Liver (tissue), 8 donors: ENCODE measurements at regions not wholly inside any gene's neighbourhood (a gene's known extent, or its start where the extent isn't known, plus 50 kb on each side); places are given as distances from the start of the nearest gene placed in this dataset.

ENCODE experiments used
- DNase-seq: peaks from one replicate; pipeline ENCODE4 v3.0.0-alpha.2; 2017; ENCODE audit warnings: low spot score
- H3K27ac ChIP-seq, 2 donors: one replicate each; pipeline ENCODE4 v1.7.0; 2013; ENCODE audit warnings: inconsistent platforms in 2 of 2, low read length in 2 of 2, control low read depth in 1 of 2, low read depth in 1 of 2, mild to moderate bottlenecking in 1 of 2
- H3K27me3 ChIP-seq, 4 donors: one replicate each; pipeline versions ENCODE4 v1.6.1 to v1.7.0; 2013; ENCODE audit warnings: low read length in 3 of 4, inconsistent platforms in 1 of 4, mild to moderate bottlenecking in 1 of 4, moderate library complexity in 1 of 4; ENCODE audit not compliant: control insufficient read depth in 4 of 4, insufficient read depth in 4 of 4
- H3K36me3 ChIP-seq, 4 donors: one replicate each; pipeline versions ENCODE4 v1.6.1 to v1.7.0; 2013; ENCODE audit warnings: low read length in 3 of 4, mild to moderate bottlenecking in 3 of 4, low read depth in 1 of 4, moderate library complexity in 1 of 4; ENCODE audit not compliant: control insufficient read depth in 4 of 4, insufficient read depth in 3 of 4
- H3K4me1 ChIP-seq, 4 donors: one replicate each; pipeline versions ENCODE4 v1.6.1 to v1.7.0; 2013; ENCODE audit warnings: low read length in 3 of 4, mild to moderate bottlenecking in 3 of 4, moderate library complexity in 1 of 4; ENCODE audit not compliant: control insufficient read depth in 4 of 4, insufficient read depth in 4 of 4
- H3K4me3 ChIP-seq, 3 donors: one replicate each; pipeline versions ENCODE4 v1.6.1 to v1.7.0; 2013; ENCODE audit warnings: low read length in 3 of 3, control low read depth in 1 of 3, low read depth in 1 of 3, mild to moderate bottlenecking in 1 of 3
- H3K9ac ChIP-seq, 2 donors: one replicate each; pipeline ENCODE4 v1.7.0; 2013; ENCODE audit warnings: low read length in 2 of 2, mild to moderate bottlenecking in 2 of 2, moderate library complexity in 2 of 2, control low read depth in 1 of 2, low read depth in 1 of 2
- H3K9me3 ChIP-seq, 4 donors: one replicate each; pipeline versions ENCODE4 v1.6.1 to v1.7.0; 2013; ENCODE audit warnings: low read length in 3 of 4; ENCODE audit not compliant: control insufficient read depth in 4 of 4
- ATF3 ChIP-seq: IDR thresholded peaks from 2 replicates; pipeline ENCODE4 v1.6.1; 2016; ENCODE audit warnings: antibody characterized with exemption
- CTCF ChIP-seq: fragments of 150-350 bp; IDR thresholded peaks from 2 replicates; pipeline ENCODE4 v1.5.1; 2017; ENCODE audit warnings: improper control_type of control experiment, low read depth, low read length; ENCODE audit not compliant: missing input control
- EGR1 ChIP-seq, 2 donors: IDR thresholded peaks; 2 replicates each; pipeline ENCODE4 v1.6.1; 2016 to 2018; ENCODE audit warnings: antibody characterized with exemption in 2 of 2, low read depth in 2 of 2
- FOXA1 ChIP-seq: IDR thresholded peaks from 2 replicates; pipeline ENCODE4 v1.6.1; 2016; ENCODE audit warnings: antibody characterized with exemption
- FOXA2 ChIP-seq: IDR thresholded peaks from 2 replicates; pipeline ENCODE4 v1.6.1; 2016; ENCODE audit warnings: antibody characterized with exemption
- GABPA ChIP-seq, 2 donors: IDR thresholded peaks in 1 of 2; conservative IDR thresholded peaks in 1 of 2; 2 replicates each; pipeline ENCODE4 v1.6.1; 2016; ENCODE audit warnings: antibody characterized with exemption in 2 of 2, mild to moderate bottlenecking in 1 of 2, moderate library complexity in 1 of 2
- HNF4A ChIP-seq, 2 donors: conservative IDR thresholded peaks; 2 replicates each; pipeline ENCODE4 v1.6.1; 2016; ENCODE audit warnings: antibody characterized with exemption in 2 of 2, mild to moderate bottlenecking in 2 of 2
- HNF4G ChIP-seq: IDR thresholded peaks from 2 replicates; pipeline ENCODE4 v1.6.1; 2016; ENCODE audit warnings: antibody characterized with exemption
- JUND ChIP-seq, 2 donors: IDR thresholded peaks; 2 replicates each; pipeline ENCODE4 v1.6.1; 2016; ENCODE audit warnings: antibody characterized with exemption in 2 of 2
- MAX ChIP-seq: IDR thresholded peaks from 2 replicates; pipeline ENCODE4 v1.6.1; 2016; ENCODE audit warnings: antibody characterized with exemption
- NR2F2 ChIP-seq: IDR thresholded peaks from 2 replicates; pipeline ENCODE4 v1.6.1; 2016; ENCODE audit warnings: antibody characterized with exemption
- RAD21 ChIP-seq, 2 donors: IDR thresholded peaks; 2 replicates each; pipeline ENCODE4 v1.6.1; 2016; ENCODE audit warnings: antibody characterized with exemption in 2 of 2, mild to moderate bottlenecking in 2 of 2
- REST ChIP-seq: IDR thresholded peaks from 2 replicates; pipeline ENCODE4 v1.6.1; 2016; ENCODE audit warnings: antibody characterized with exemption, mild to moderate bottlenecking
- RXRA ChIP-seq, 2 donors: IDR thresholded peaks; 2 replicates each; pipeline ENCODE4 v1.6.1; 2017 to 2018; ENCODE audit warnings: antibody characterized with exemption in 2 of 2, mild to moderate bottlenecking in 1 of 2
- SP1 ChIP-seq: IDR thresholded peaks from 2 replicates; pipeline ENCODE4 v1.6.1; 2018; ENCODE audit warnings: antibody characterized with exemption, mild to moderate bottlenecking
- TAF1 ChIP-seq: conservative IDR thresholded peaks from 2 replicates; pipeline ENCODE4 v1.6.1; 2016; ENCODE audit warnings: antibody characterized with exemption, mild to moderate bottlenecking
- YY1 ChIP-seq: IDR thresholded peaks from 2 replicates; pipeline ENCODE4 v1.6.1; 2016; ENCODE audit warnings: antibody characterized with exemption, mild to moderate bottlenecking
- ZBTB33 ChIP-seq: IDR thresholded peaks from 2 replicates; pipeline ENCODE4 v1.6.1; 2016; ENCODE audit warnings: antibody characterized with exemption
- WGBS: extraction: QIAGEN DNeasy Blood & Tissue Kit; methylation state at CpG from one replicate; pipeline ENCODE4 v1.1.7; 2013; 5-methylcytosine and 5-hydroxymethylcytosine counted together
- donor health status: healthy.
- donor health status: healthy.
- donor health status: healthy.
- donor health status: healthy.
- donor health status: healthy.

- TF ChIP-seq ZBTB33, result no peak
- TF ChIP-seq NR2F2, result no peak
- TF ChIP-seq YY1, result no peak
- TF ChIP-seq RAD21 (IDR thresholded peaks at IDR 0.05), result no peak
- TF ChIP-seq HNF4A (conservative IDR thresholded peaks at IDR 0.05), result no peak
- no peak for TF ChIP-seq CTCF
- no peak for TF ChIP-seq REST
- no peak for TF ChIP-seq ATF3
- no peak for TF ChIP-seq MAX
- TF ChIP-seq HNF4G, result no peak
- TF ChIP-seq FOXA2, result no peak
- TF ChIP-seq JUND (IDR thresholded peaks at IDR 0.05), result no peak
- no peak for TF ChIP-seq RXRA (IDR thresholded peaks at IDR 0.05)
- TF ChIP-seq SP1, result no peak
- TF ChIP-seq EGR1 (IDR thresholded peaks at IDR 0.05; ENCODE audit: low read depth in 2 of 2), result no peak
- TF ChIP-seq FOXA1, result no peak
- no peak for TF ChIP-seq TAF1
- no peak for TF ChIP-seq GABPA (IDR thresholded peaks at IDR 0.05 in 1 of 2, conservative IDR thresholded peaks at IDR 0.05 in 1 of 2)
- Histone ChIP-seq H3K9me3 (no peaks in the 10 kb centered on the region), H3K36me3 (no peaks in the 10 kb centered on the region), H3K4me1 (no peaks in the 10 kb centered on the region), H3K4me3 (no peak overlapping the region), H3K27me3 (no peaks in the 10 kb centered on the region), H3K27ac (no peak overlapping the region), H3K9ac (no peak overlapping the region)
- no peak for DNase-seq
These were observed 619.0 kb downstream of the SOX6 start for GRCh38 chr11:15737320-15737719.

GRCh38 chr11:15738931-15739330 is 617.4 kb downstream of the SOX6 start:
- H3K9me3 ChIP-seq, result no peaks in the 10 kb centered on the region
- 89% methylated on average over 5 of the region's 5 CpGs for WGBS
- H3K27me3 ChIP-seq, result no peaks in the 10 kb centered on the region
- H3K9ac ChIP-seq, result no peak overlapping the region
- H3K4me1 ChIP-seq, result peaks cover 0 to 3% (median 0%) of the 10 kb centered on the region in 4 donors
- TF ChIP-seq HNF4G (no peak), JUND (IDR thresholded peaks at IDR 0.05) (no peak)
- DNase-seq, result no peak
- H3K4me3 ChIP-seq, result no peak overlapping the region
- no peaks in the 10 kb centered on the region for H3K36me3 ChIP-seq
- no peak overlapping the region for H3K27ac ChIP-seq
